GM12891 (cell line): ENCODE measurements at regions not wholly inside any gene's neighbourhood (a gene's known extent, or its start where the extent isn't known, plus 50 kb on each side); places are given as distances from the start of the nearest gene placed in this dataset.

Experiments used
- DNase-seq: peaks from one replicate; pipeline ENCODE4 v3.0.0; 2011; ENCODE audit warnings: low spot score; ENCODE audit not compliant: insufficient read length
- FAIRE-seq: peaks from 2 replicates; lab custom pipeline; 2011; peaks lifted over from hg19 to GRCh38; lab: Jason Lieb, UNC
- PAX5 ChIP-seq: IDR thresholded peaks from 2 replicates; pipeline ENCODE4 v1.6.1; 2011; ENCODE audit warnings: low read length, moderate library complexity, mild to moderate bottlenecking; ENCODE audit not compliant: insufficient read depth, severe bottlenecking
- POLR2A ChIP-seq: IDR thresholded peaks from 2 replicates; pipeline ENCODE4 v1.6.1; 2011; ENCODE audit warnings: low read depth, low read length, control low read depth
- POLR2AphosphoS5 ChIP-seq: IDR thresholded peaks from 2 replicates; pipeline ENCODE4 v1.6.1; 2011; ENCODE audit warnings: low read depth, low read length, control low read depth
- POU2F2 ChIP-seq: IDR thresholded peaks from 2 replicates; pipeline ENCODE4 v1.6.1; 2011; ENCODE audit warnings: low read depth, mild to moderate bottlenecking, control low read depth, low read length, moderate library complexity
- SPI1 ChIP-seq: IDR thresholded peaks from 2 replicates; pipeline ENCODE4 v1.6.1; 2011; ENCODE audit warnings: low read depth, low read length, control low read depth
- TAF1 ChIP-seq: IDR thresholded peaks from 2 replicates; pipeline ENCODE4 v1.6.1; 2011; ENCODE audit warnings: low read depth, low read length, control low read depth

DNA sequence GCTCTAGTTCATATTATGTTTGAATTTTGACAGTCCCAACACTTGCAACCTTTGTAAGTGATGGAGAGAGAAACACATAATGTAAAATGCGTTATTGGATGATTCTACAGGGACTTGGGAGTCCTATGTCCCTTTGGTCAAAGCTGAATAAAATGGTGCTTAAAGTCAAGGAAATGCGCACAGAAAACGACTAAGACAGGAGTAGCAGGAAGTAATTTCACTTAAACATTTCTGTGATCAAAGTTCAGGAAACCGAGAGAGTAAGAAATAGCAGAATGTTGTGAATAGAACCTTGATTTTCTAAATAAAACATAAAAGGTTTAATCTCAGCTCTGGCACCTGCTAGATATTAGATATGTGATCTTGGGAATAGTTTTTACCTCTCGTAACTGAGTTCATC is 2339.2 kb downstream of the MAT2B start:
- TF ChIP-seq SPI1: no peak
- no peak for TF ChIP-seq POU2F2
- TF ChIP-seq POLR2A: no peak
- TF ChIP-seq POLR2AphosphoS5: no peak
- TF ChIP-seq PAX5: no peak
- TF ChIP-seq TAF1: no peak
- DNase-seq (no peak), FAIRE-seq (no peak)

DNA sequence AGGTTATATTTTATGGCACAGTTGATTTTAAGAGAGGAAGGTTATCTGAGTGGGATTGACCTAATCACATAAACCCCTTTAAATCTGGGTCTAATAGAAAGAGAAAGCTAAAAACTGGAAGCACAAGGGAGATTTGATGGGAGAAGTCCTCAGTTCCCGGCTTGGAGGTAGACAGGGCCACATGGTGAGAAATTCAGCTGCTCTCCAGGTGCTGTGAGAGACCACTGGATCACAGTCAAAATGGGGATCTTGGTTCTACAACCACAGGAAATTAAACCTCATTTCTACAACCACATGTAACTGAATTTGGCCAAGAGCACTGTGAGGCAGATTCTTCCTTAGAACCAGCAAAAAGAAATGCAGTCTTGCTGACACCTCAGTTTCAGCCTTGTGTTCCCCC is 2352.7 kb downstream of the MAT2B start:
- no peak for TF ChIP-seq SPI1
- DNase-seq: no peak
- FAIRE-seq: no peak

DNA sequence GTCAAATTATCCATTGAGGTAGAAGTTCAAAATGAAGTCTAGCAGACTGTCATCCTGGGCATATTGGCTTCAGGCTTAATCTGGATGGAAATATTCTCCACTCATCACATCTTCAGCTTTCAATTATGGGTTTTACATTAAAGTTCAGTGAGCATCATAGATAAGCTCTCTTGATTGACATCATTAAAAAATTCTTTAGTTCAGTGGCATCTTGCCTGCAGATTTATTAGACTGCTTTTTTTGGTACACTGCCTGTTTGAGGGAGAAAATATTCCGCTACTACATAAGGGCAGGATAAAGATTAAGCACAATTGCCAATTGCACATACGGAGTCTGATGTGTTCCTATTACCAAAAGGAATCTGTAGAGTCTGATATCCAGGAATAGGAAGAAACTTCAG is 2353.8 kb downstream of the MAT2B start:
- TF ChIP-seq POLR2AphosphoS5 (no peak), POLR2A (no peak), POU2F2 (no peak), SPI1 (no peak), TAF1 (no peak), PAX5 (no peak)
- DNase-seq: no peak
- no peak for FAIRE-seq

DNA sequence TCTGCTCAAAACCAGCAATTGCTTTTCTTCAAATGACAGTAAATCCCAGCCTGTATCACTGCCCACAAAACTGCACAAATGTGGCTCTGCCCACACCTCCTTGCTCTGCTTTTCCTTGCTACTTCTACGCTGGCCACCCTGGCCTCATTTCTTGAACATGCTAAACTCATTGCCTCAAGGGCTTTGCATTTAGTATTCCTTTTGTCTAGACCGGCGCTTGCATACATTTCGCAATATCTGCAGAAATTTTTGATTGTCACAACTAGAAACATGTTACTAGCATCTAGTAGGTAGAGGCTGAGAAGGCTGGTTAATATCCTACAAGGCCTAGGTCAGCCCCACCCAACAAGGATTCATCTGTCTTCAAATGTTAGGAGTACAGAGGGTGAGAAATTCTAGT is 2357.8 kb downstream of the MAT2B start:
- FAIRE-seq (no peak), DNase-seq (no peak)
- TF ChIP-seq POLR2AphosphoS5 (no peak), TAF1 (no peak), POLR2A (no peak), SPI1 (no peak), POU2F2 (no peak), PAX5 (no peak)

DNA sequence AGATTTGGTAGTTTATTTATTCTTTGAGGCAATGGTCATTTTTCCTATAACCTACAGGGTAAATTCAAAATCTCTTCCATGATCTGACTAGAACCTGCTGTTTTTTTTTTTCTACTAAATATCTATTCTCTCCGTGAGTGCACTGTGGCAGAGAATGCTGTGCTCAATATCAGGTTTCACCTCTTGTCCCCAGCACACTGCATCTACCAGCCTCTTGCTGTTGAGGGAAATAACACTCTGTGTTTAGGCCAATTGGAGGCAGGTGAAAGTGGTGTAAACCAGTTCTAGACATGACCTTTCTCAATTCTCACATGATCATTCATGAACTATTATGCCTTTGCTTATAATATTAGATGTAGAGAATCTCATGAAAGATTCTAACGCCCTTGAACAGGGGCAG is 2365.9 kb downstream of the MAT2B start:
- FAIRE-seq (no peak), DNase-seq (no peak)
- TF ChIP-seq POLR2A: no peak
- no peak for TF ChIP-seq POLR2AphosphoS5
- no peak for TF ChIP-seq PAX5
- TF ChIP-seq TAF1: no peak
- no peak for TF ChIP-seq POU2F2
- no peak for TF ChIP-seq SPI1

DNA sequence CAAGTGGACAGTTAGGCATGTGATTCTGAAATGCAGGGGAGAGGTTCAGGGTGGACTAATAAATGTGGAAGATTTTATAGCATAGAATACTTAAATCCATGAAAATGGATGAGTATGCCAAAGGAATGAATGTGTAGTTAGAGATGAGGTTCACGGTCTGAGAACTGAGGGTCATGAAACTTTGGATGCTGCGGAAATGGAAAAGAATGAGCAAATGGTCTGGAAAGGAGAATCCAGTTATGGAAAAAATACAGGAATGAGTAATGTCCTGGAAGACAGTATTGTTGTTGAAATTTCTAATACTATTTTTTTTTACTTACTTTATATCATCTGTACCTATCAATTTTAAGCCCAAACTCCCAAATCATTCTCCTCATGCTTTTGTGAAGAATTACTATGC is 2369.4 kb downstream of the MAT2B start:
- FAIRE-seq (no peak), DNase-seq (no peak)
- TF ChIP-seq POLR2AphosphoS5 (no peak), TAF1 (no peak), PAX5 (no peak), POLR2A (no peak), SPI1 (no peak), POU2F2 (no peak)

DNA sequence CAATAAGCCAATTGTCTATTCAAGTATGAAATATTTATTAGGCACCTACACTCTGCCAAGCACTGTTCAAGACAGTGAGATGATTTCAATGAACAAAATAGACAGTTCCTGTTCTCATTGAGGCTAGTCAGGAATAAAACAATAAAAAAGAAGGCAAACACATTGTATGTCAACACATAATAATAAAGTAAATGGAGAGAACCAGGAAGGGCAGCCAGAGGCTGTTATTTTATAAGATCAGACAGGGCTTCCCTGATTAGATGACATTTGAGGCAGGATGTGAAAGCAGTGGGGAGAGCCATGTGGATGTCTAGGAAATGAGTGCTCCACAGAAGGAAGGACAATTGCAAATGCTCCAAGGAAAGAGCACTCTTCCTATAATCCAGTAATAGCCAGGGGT is 2371.1 kb downstream of the MAT2B start:
- no peak for TF ChIP-seq POU2F2
- no peak for TF ChIP-seq PAX5
- no peak for TF ChIP-seq POLR2AphosphoS5
- no peak for TF ChIP-seq TAF1
- FAIRE-seq (no peak), DNase-seq (no peak)

DNA sequence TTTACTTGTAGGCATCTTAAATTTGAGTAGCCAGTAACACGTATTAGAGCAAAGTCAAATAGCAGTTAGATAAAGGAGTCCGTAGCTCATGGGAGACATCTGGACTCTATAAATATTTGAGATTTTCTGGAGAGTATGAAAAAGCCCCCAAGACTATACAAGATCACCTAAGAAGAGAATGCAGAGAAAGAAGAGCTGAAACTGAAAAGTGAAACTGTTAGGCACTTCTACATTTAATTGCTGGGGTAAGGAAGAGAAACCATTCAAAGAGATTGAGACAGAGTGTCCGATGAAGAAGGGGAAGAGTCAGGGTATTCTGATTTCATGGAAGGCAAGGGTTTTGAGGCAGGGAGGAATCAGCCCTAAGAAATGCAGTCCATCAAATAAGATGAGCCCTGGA is 2372.1 kb downstream of the MAT2B start:
- no peak for DNase-seq
- TF ChIP-seq POLR2A (no peak), TAF1 (no peak), POLR2AphosphoS5 (no peak), PAX5 (no peak), POU2F2 (no peak), SPI1 (no peak)
- no peak for FAIRE-seq

DNA sequence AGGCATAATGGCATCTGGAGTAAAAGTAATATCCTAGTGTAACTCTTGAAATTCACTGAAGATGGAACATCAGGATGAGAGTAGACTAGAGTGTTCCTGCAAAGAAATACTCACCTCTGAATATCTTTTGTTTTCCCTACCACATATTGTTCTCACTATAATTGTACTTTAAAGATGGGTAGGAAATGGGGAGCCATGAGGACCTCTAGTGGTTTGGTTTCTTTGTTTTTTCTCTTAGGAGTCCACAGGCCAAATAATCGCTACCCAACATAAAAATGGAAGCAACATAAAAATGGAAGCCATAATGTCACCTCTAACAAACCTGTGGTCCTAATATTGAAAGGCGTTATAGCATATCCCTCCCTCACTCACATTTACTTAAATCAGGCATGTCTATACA is 2375.8 kb downstream of the MAT2B start:
- FAIRE-seq: no peak

DNA sequence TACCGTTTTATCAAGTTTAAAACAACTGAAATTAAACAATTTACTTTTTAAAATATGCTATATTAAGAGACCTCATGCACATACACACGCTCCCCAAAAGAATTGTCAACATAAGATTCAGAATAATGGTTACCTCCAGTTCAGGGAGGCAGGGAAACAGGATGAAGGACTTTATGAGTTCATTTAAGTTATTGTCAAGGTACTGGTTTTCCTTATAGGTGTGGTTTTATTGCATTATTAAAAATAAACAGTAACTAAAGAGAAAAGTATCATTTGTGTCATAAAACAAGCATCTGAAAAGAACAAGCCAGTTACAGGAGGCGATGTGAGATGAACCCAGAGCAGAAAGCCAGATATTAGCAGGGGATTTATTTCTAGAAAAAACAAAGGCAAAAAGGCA is 2376.7 kb downstream of the MAT2B start:
- TF ChIP-seq PAX5: no peak
- TF ChIP-seq TAF1: no peak
- no peak for TF ChIP-seq POLR2A
- TF ChIP-seq POU2F2: no peak
- no peak for TF ChIP-seq SPI1
- no peak for TF ChIP-seq POLR2AphosphoS5
- FAIRE-seq (no peak), DNase-seq (no peak)

More for the DNA sequence above, 2375.8 kb downstream of the MAT2B start:
- DNase-seq: no peak
- TF ChIP-seq TAF1 (no peak), POU2F2 (no peak), POLR2A (no peak), SPI1 (no peak), PAX5 (no peak), POLR2AphosphoS5 (no peak)

DNA sequence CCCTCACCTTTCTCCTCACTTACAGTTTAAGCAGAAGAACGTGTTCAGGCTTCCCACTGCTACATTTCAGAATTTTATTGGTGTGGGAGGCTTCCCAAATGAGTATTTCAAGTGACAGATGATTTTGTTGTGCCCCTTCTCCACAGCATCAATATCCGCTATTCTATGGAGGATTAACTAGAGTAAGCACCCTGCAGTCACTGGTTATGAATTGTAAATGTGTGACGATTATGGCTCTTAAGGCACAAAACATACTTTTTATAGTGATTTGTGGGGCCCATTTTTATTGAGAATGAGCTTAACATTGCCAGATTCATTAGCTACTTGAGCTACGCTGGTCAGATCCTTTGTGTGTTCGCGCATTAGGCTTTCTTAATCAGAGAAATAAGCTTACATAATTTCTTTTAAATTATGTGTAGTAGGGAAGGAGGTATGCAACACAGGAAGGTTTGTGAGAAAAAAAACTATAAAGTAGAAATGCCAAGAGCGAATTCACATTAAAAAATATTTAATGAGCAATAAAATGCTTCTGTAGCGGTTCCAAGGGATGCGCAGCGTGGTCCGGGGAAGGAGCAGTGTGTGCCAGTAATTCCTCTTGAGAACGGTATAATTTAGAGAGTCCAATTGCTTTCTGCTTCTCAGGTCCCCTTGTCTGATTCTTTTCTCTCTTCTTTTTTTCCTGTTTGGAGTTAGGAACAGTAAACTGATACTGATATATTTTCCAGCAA is 2380.4 kb downstream of the MAT2B start:
- DNase-seq (no peak), FAIRE-seq (no peak)
- TF ChIP-seq TAF1 (no peak), POU2F2 (no peak), PAX5 (no peak), SPI1 (no peak), POLR2A (no peak)
